ENCODE measurements at regions not wholly inside any gene's neighbourhood (a gene's known extent, or its start where the extent isn't known, plus 50 kb on each side); places are given as distances from the start of the nearest gene placed in this dataset.
"Not testable (repeated sequence)": the region's sequence is repeated elsewhere in the genome, so short reads cannot be mapped to it uniquely, and the experiment has no call there.

GRCh38 chr6:97913721-97914120 lies 630.7 kb upstream of the MMS22L start:
- DNase-seq (ENCODE audit: low read depth, low spot score): no peak

- no peak for DNase-seq (ENCODE audit: low read depth, low spot score)
Measured at GRCh38 chr6:97914912-97915311, 631.9 kb upstream of the MMS22L start.

GRCh38 chr6:97915537-97915936 lies 632.5 kb upstream of the MMS22L start:
- no peak for DNase-seq (ENCODE audit: low read depth, low spot score)

- DNase-seq (ENCODE audit: low read depth, low spot score): no peak
Measured at GRCh38 chr6:97917369-97917768, 634.4 kb upstream of the MMS22L start.

GRCh38 chr6:97919046-97919445 lies 636.0 kb upstream of the MMS22L start:
- DNase-seq (ENCODE audit: low read depth, low spot score): no peak

GRCh38 chr6:97919631-97920030 lies 636.6 kb upstream of the MMS22L start:
- DNase-seq (ENCODE audit: low read depth, low spot score): no peak

- no peak for DNase-seq (ENCODE audit: low read depth, low spot score)
Measured at GRCh38 chr6:97923249-97923648, 640.2 kb upstream of the MMS22L start.

GRCh38 chr6:97925504-97925903 lies 642.5 kb upstream of the MMS22L start:
- DNase-seq (ENCODE audit: low read depth, low spot score): no peak

GRCh38 chr6:97939440-97940168 lies 656.6 kb upstream of the MMS22L start:
- DNase-seq (ENCODE audit: low read depth, low spot score): no peak

GRCh38 chr6:97947841-97948240 lies 664.8 kb upstream of the MMS22L start:
- no peak for DNase-seq (ENCODE audit: low read depth, low spot score)

GRCh38 chr6:97958134-97958533 lies 675.1 kb upstream of the MMS22L start:
- DNase-seq (ENCODE audit: low read depth, low spot score): no peak

- DNase-seq (ENCODE audit: low read depth, low spot score): no peak
Measured at GRCh38 chr6:97963193-97963592, 680.2 kb upstream of the MMS22L start.

- no peak for DNase-seq (ENCODE audit: low read depth, low spot score)
Measured at GRCh38 chr6:97969065-97969464, 686.0 kb upstream of the MMS22L start.

GRCh38 chr6:97977084-97977483 lies 694.1 kb upstream of the MMS22L start:
- no peak for DNase-seq (ENCODE audit: low read depth, low spot score)

GRCh38 chr6:97978855-97979271 lies 695.8 kb upstream of the MMS22L start:
- DNase-seq (ENCODE audit: low read depth, low spot score): no peak

- not testable (repeated sequence) for DNase-seq (ENCODE audit: low read depth, low spot score)
Measured at GRCh38 chr6:97979285-97979684, 696.3 kb upstream of the MMS22L start.

GRCh38 chr6:97989451-97989850 lies 706.4 kb upstream of the MMS22L start:
- no peak for DNase-seq (ENCODE audit: low read depth, low spot score)

GRCh38 chr6:97995158-97995557 lies 712.1 kb upstream of the MMS22L start:
- DNase-seq (ENCODE audit: low read depth, low spot score): no peak

- no peak for DNase-seq (ENCODE audit: low read depth, low spot score)
Measured at GRCh38 chr6:98002678-98003077, 719.7 kb upstream of the MMS22L start.

- DNase-seq (ENCODE audit: low read depth, low spot score): no peak
Measured at GRCh38 chr6:98014442-98015201, 731.6 kb upstream of the MMS22L start.

GRCh38 chr6:98016565-98016964 lies 733.5 kb upstream of the MMS22L start:
- no peak for DNase-seq (ENCODE audit: low read depth, low spot score)

- DNase-seq (ENCODE audit: low read depth, low spot score): no peak
Measured at GRCh38 chr6:98020222-98020621, 737.2 kb upstream of the MMS22L start.

GRCh38 chr6:98024359-98024758 lies 741.3 kb upstream of the MMS22L start:
- no peak for DNase-seq (ENCODE audit: low read depth, low spot score)

All from brain pericyte (primary cell).